Nephron (organoid): ENCODE measurements at regions not wholly inside any gene's neighbourhood (a gene's known extent, or its start where the extent isn't known, plus 50 kb on each side); places are given as distances from the start of the nearest gene placed in this dataset.

Experiments used
- H3K27ac Mint-ChIP-seq, 3 experiments: 2 replicates each; pipeline ENCODE4 v1.8.0; 2020; ENCODE audit warnings: mixed read lengths in 3 of 3, mild to moderate bottlenecking in 2 of 3, moderate library complexity in 1 of 3
- H3K27me3 Mint-ChIP-seq: 2 replicates; pipeline ENCODE4 v1.8.0; 2021; ENCODE audit warnings: low read depth, mild to moderate bottlenecking, moderate library complexity, mixed read lengths
- H3K36me3 Mint-ChIP-seq: 2 replicates; pipeline ENCODE4 v1.8.0; 2020; ENCODE audit warnings: low read depth, mixed read lengths
- H3K4me1 Mint-ChIP-seq: 2 replicates; pipeline ENCODE4 v1.8.0; 2020; ENCODE audit warnings: mixed read lengths
- H3K4me3 Mint-ChIP-seq, 3 experiments: 2 replicates each; pipeline ENCODE4 v1.8.0; 2020; ENCODE audit warnings: mild to moderate bottlenecking in 3 of 3, mixed read lengths in 3 of 3, moderate library complexity in 2 of 3
- H3K9me3 Mint-ChIP-seq: 2 replicates; pipeline ENCODE4 v1.8.0; 2020; ENCODE audit warnings: mixed read lengths
- TF ChIP-seq, protein P1 (sequence below), 3 experiments: fragments of 200-600 bp; sonication (generic); IDR thresholded peaks; one replicate each; pipeline ENCODE4 v1.5.0; 2021; ENCODE audit warnings: antibody characterized with exemption in 3 of 3; ENCODE audit not compliant: unreplicated experiment in 3 of 3

DNA sequence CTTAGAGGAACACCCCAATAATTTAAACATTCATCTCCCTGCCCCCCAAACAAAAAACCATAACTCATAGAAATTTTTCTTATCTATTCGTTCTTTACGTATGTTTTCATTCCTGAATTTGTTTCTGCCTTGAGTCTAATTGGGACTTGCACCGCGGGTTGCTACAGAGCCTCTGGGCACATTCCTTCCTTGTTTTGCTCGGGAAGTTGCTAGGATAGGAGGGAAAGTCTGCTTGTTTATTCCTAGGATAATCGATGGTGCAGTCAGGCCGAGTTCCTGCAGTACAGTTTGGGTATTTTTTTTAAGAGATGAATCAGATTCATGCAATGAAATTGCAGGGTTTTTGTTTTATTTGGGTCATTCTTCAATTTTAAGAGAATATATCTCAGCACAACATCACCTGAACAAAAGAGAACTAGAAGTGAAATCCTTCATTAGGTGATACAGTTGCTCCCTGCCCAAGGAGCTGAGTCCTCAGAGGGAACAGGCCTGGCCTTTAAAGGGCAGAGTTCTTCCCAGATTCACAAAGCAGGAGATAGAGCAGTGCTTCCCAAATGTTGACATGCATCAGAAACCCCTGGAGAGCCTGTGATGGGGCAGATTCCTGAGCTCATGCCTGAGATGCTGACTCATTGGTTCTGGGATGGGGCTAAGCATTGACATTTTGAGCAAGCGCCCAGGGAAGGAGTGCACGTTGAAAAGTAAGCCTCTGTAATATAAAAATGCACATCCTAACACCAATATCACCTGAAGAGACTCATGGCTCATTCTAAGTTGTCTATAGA is 114.9 kb upstream of the FAM9B start:
- H3K36me3 Mint-ChIP-seq, result peaks cover 4% of the 10 kb centered on the region
- no peak overlapping the region for H3K4me3 Mint-ChIP-seq
- H3K27me3 Mint-ChIP-seq, result no peaks in the 10 kb centered on the region
- peaks cover 21% of the 10 kb centered on the region for H3K4me1 Mint-ChIP-seq
- TF ChIP-seq, protein P1, sequence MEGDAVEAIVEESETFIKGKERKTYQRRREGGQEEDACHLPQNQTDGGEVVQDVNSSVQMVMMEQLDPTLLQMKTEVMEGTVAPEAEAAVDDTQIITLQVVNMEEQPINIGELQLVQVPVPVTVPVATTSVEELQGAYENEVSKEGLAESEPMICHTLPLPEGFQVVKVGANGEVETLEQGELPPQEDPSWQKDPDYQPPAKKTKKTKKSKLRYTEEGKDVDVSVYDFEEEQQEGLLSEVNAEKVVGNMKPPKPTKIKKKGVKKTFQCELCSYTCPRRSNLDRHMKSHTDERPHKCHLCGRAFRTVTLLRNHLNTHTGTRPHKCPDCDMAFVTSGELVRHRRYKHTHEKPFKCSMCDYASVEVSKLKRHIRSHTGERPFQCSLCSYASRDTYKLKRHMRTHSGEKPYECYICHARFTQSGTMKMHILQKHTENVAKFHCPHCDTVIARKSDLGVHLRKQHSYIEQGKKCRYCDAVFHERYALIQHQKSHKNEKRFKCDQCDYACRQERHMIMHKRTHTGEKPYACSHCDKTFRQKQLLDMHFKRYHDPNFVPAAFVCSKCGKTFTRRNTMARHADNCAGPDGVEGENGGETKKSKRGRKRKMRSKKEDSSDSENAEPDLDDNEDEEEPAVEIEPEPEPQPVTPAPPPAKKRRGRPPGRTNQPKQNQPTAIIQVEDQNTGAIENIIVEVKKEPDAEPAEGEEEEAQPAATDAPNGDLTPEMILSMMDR (IDR thresholded peaks at IDR 0.05; ENCODE audit: unreplicated experiment in 3 of 3), result no peak
- peak overlapping the region; percentile 80 to 90 (median 87) for H3K27ac Mint-ChIP-seq
- peaks cover 18% of the 10 kb centered on the region for H3K9me3 Mint-ChIP-seq

DNA sequence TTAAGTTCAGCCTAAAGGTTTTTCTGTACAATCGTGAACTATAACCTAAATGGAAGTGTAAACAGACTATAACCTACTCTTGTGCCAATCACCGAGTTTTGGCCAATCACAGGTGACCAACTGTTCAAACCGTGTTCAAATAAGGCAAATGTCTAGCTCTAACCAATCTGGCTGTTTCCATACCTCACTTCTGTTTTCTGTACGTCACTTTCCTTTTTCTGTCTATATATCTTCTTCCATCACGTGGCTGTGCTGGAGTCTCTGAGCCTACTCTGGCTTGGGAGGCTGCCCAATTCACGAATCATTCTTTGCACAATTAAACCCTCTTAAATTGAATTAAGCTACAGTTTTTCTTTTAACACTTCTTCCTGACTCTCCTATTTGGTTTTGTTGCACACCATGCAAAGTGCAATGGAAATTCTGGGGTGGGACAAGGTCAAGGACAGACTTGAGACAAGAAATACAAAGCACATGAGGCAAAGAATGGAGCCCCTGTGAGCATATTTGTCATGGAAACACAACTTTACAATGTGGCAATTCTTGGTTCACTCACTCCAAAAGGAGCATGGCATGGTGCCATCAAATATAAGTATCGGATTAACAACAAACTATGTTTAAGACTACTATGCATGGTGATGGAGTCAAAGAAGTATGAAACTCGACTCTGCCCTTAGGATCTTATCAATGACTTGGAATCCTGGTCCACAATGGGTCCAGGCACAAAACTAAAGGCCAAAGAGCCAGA is 115.7 kb upstream of the FAM9B start:
- peaks cover 3% of the 10 kb centered on the region for H3K36me3 Mint-ChIP-seq
- H3K9me3 Mint-ChIP-seq, result peaks cover 15% of the 10 kb centered on the region
- TF ChIP-seq, protein P1 (IDR thresholded peaks at IDR 0.05; ENCODE audit: unreplicated experiment in 3 of 3), result no peak
- H3K4me1 Mint-ChIP-seq, result peaks cover 20% of the 10 kb centered on the region
- H3K4me3 Mint-ChIP-seq, result no peak overlapping the region
- H3K27me3 Mint-ChIP-seq, result no peaks in the 10 kb centered on the region
- peak overlapping the region in 2 of 3 experiments; percentile 3 to 80 for H3K27ac Mint-ChIP-seq

DNA sequence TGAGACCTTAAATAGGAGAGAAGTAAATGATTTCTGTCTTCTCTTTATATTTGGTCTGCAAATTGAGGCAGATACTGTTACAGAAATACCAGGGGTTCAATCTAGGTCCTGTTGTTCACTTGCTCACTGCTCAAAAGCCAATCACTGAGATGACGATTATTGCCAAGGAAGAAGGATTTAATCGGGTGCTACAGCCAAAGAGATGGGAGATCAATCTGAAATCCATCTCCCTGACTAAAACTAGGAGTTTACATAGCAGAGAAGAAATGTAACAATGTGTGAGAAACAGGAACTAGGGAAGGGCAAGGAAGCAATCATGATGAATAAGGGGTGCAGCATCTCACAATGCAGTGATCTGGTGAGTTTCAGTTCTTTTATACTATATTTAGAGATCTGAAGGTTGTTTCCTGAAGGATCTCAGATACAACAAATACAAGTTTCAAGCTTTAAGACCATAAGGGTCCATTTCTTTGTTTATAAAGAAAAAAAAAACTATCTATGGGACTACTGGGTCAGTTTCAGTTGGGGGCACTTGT is 117.9 kb upstream of the FAM9B start:
- Mint-ChIP-seq H3K27me3 (no peaks in the 10 kb centered on the region), H3K27ac (no peak overlapping the region), H3K9me3 (peaks cover 18% of the 10 kb centered on the region), H3K4me3 (no peak overlapping the region), H3K4me1 (peaks cover 15% of the 10 kb centered on the region), H3K36me3 (no peaks in the 10 kb centered on the region)
- TF ChIP-seq, protein P1 (IDR thresholded peaks at IDR 0.05; ENCODE audit: unreplicated experiment in 3 of 3), result no peak

DNA sequence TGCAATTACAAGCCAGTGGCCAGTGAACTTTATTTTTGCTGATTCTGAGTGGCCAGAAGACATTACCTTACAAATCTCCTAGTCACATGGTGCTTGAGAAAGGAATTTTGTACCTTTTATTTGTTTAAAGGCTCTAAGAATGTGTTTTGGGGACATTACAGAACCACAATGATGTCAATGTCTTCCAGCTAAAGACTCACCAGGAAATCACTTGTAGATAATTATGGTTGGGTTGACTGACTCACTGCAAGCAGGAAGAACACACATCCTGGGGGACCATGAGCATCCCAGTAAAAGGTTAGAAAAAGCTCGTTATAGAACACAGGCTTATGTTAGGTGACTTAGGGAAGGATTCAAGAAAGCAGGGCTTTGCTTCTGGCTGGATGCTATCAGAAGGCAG is 119.4 kb upstream of the FAM9B start:
- Mint-ChIP-seq H3K4me1 (peaks cover 15% of the 10 kb centered on the region), H3K36me3 (no peaks in the 10 kb centered on the region), H3K27me3 (no peaks in the 10 kb centered on the region), H3K9me3 (peaks cover 19% of the 10 kb centered on the region), H3K27ac (no peak overlapping the region), H3K4me3 (no peak overlapping the region)
- TF ChIP-seq, protein P1 (IDR thresholded peaks at IDR 0.05; ENCODE audit: unreplicated experiment in 3 of 3), result no peak

DNA sequence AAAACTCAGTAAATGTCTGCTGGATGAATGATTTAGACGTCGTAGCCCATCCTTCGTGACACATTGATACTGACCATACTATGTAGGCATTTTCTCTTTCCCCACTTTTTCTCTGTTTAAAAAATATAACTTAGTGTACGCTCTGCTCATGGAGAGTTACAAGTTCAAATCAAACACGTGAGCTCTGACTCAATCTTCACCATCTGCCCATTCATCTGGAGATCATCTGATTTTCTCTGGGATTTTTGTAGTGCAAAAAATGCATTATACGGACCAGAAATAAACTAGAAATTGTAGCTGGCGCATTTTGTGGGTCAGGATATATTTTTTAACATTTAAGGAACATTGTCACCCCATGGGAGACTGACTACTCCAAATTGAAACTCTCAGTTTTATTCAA is 124.7 kb upstream of the FAM9B start:
- H3K36me3 Mint-ChIP-seq, result no peaks in the 10 kb centered on the region
- H3K27ac Mint-ChIP-seq, result no peak overlapping the region
- H3K4me1 Mint-ChIP-seq, result peaks cover 6% of the 10 kb centered on the region
- H3K27me3 Mint-ChIP-seq, result no peaks in the 10 kb centered on the region
- TF ChIP-seq, protein P1 (IDR thresholded peaks at IDR 0.05; ENCODE audit: unreplicated experiment in 3 of 3), result no peak
- H3K9me3 Mint-ChIP-seq, result peaks cover 10% of the 10 kb centered on the region
- H3K4me3 Mint-ChIP-seq, result no peak overlapping the region
